Stimulated activated CD4-positive, alpha-beta T cell treated with anti-CD3 and anti-CD28 coated beads, Interleukin-1b, Interleukin-23, amount 100 ng/mL, for 4 hours (primary cell): ENCODE measurements at regions not wholly inside any gene's neighbourhood (a gene's known extent, or its start where the extent isn't known, plus 50 kb on each side); places are given as distances from the start of the nearest gene placed in this dataset.
"Not testable (repeated sequence)": the region's sequence is repeated elsewhere in the genome, so short reads cannot be mapped to it uniquely, and the experiment has no call there.

ENCODE experiments used
- DNase-seq, 2 donors: peaks; one replicate each; pipeline ENCODE4 v3.0.0-alpha.2; 2020; ENCODE audit warnings: low read depth in 2 of 2

- DNase-seq = no peak
Observed at GRCh38 chr16:60142619-60143347, 1408.7 kb upstream of the GOT2 start.

- DNase-seq = no peak
Observed at GRCh38 chr16:60137891-60138290, 1403.8 kb upstream of the GOT2 start.

GRCh38 chr16:60127196-60127595 lies 1393.1 kb upstream of the GOT2 start:
- DNase-seq = no peak

GRCh38 chr16:60126115-60126514 lies 1392.0 kb upstream of the GOT2 start:
- not testable (repeated sequence) for DNase-seq

- DNase-seq = no peak
Observed at GRCh38 chr16:60123392-60124023, 1389.4 kb upstream of the GOT2 start.

GRCh38 chr16:60120586-60120985 lies 1386.5 kb upstream of the GOT2 start:
- DNase-seq = no peak

- no peak for DNase-seq
Observed at GRCh38 chr16:60110531-60110930, 1376.4 kb upstream of the GOT2 start.

- DNase-seq = no peak
Observed at GRCh38 chr16:60107871-60108270, 1373.8 kb upstream of the GOT2 start.

GRCh38 chr16:60107437-60107836 lies 1373.3 kb upstream of the GOT2 start:
- no peak for DNase-seq

GRCh38 chr16:60100371-60100770 lies 1366.3 kb upstream of the GOT2 start:
- DNase-seq = no peak

- DNase-seq = no peak
Observed at GRCh38 chr16:60091529-60091928, 1357.4 kb upstream of the GOT2 start.

GRCh38 chr16:60091071-60091470 lies 1357.0 kb upstream of the GOT2 start:
- DNase-seq = no peak

- DNase-seq = no peak
Observed at GRCh38 chr16:60087530-60087929, 1353.4 kb upstream of the GOT2 start.

- DNase-seq = not testable (repeated sequence)
Observed at GRCh38 chr16:60078819-60079218, 1344.7 kb upstream of the GOT2 start.

- no peak for DNase-seq
Observed at GRCh38 chr16:60077861-60078260, 1343.7 kb upstream of the GOT2 start.

- no peak for DNase-seq
Observed at GRCh38 chr16:60074378-60074777, 1340.3 kb upstream of the GOT2 start.

- DNase-seq = no peak
Observed at GRCh38 chr16:60073376-60073775, 1339.3 kb upstream of the GOT2 start.

- no peak for DNase-seq
Observed at GRCh38 chr16:60064026-60064425, 1329.9 kb upstream of the GOT2 start.

- no peak for DNase-seq
Observed at GRCh38 chr16:60061396-60061795, 1327.3 kb upstream of the GOT2 start.

- DNase-seq = no peak
Observed at GRCh38 chr16:60060731-60061130, 1326.6 kb upstream of the GOT2 start.

GRCh38 chr16:60059141-60059540 lies 1325.0 kb upstream of the GOT2 start:
- no peak for DNase-seq

GRCh38 chr16:60041671-60042070 lies 1307.6 kb upstream of the GOT2 start:
- no peak for DNase-seq

GRCh38 chr16:60031740-60032139 lies 1297.6 kb upstream of the GOT2 start:
- DNase-seq = no peak

- DNase-seq = no peak
Observed at GRCh38 chr16:60027351-60027750, 1293.2 kb upstream of the GOT2 start.
